MV-4-11 (cell line): ENCODE measurements at regions not wholly inside any gene's neighbourhood (a gene's known extent, or its start where the extent isn't known, plus 50 kb on each side); places are given as distances from the start of the nearest gene placed in this dataset.

ENCODE experiments used
- DNase-seq: peaks from one replicate; lab custom pipeline; 2025; lab: John Stamatoyannopoulos, UW

- no peak for DNase-seq
Measured at GRCh38 chrX:39956803-39957394, 140.9 kb downstream of the BCOR start.

DNA sequence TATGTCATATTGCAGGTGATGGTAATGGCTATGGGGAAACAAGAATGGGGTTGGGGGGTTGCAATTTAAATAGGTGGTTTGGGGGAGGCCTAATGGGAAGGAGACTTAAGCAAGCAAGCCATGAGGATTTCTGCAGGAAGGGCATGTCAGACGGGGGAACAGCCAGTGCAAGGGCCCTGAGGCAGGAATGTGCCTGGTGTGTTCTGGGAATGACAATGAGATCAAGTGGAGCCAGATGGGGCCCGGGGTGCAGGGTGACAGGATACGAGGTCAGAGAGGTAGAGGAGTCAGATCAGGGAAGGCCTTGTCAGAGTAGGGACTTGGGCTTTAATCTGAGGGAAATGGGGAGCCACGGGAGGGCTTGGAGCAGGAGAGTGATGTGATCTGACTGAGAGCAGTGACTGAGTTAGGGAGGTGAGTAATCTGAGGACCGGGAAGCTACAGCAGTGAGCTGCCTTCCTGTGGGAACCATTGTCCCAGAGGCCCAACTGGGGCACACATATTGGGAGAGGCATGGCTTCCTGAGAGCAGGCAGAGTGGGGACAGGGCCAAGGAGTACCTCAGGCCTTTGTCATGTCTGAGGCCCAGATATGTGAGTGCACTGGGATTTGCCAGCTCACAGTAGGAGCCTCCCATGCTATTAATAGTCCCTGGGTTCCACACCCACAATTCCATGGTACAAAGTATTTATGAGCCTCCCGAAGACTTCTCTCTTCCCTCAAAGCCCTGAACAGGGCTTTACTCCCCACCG lies 139.8 kb downstream of the BCOR start:
- no peak for DNase-seq

GRCh38 chrX:39958850-39959249 lies 138.9 kb downstream of the BCOR start:
- no peak for DNase-seq

GRCh38 chrX:39960219-39960618 lies 137.5 kb downstream of the BCOR start:
- no peak for DNase-seq

- no peak for DNase-seq
Measured at GRCh38 chrX:39961441-39961840, 136.3 kb downstream of the BCOR start.

DNA sequence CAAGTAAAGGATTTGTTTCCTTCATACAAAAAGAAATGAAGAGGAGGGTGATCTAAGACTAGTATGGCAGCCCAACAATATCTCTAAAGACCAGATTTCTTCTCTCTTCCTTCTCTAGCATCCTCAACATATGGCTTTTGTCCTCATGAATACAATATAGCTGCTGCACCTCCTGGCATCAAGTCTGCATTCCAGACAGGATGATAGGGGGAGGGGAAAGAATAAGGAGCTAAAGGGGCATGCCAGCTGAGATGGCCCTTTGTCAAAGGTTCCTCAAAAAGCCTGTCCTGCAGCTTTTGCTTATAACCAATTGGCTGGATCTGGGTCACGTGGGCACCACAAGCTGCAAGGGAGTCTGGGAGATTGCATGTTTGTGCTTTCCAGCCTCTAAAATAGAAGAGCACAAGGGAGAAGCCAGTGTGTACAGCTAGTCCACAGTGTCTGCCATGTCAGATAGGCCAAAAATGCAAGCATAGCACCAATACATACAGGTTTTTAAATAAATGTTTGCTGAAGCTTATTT lies 132.6 kb downstream of the BCOR start:
- DNase-seq, result no peak

DNA sequence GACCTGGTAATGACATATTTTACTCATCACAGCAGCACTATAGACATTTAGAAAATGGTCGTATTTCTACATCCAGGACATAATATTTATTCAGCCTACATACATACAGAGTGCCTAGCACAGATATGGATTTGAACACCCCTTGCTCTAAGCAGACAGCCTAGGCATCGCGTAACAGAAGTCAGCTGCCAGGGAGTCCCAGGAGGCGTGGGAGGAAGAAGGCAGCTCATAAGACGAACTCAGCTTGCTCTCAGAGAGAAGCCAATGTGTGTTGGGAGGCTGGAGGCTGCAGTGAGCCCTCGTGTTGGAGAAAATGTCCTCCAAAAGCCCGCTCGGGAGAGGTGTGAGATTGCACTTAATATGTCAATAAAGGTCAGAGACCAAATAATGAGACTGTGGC lies 131.6 kb downstream of the BCOR start:
- no peak for DNase-seq

- no peak for DNase-seq
Measured at GRCh38 chrX:39967348-39967747, 130.4 kb downstream of the BCOR start.

- no peak for DNase-seq
Measured at GRCh38 chrX:39969099-39969818, 128.5 kb downstream of the BCOR start.

DNA sequence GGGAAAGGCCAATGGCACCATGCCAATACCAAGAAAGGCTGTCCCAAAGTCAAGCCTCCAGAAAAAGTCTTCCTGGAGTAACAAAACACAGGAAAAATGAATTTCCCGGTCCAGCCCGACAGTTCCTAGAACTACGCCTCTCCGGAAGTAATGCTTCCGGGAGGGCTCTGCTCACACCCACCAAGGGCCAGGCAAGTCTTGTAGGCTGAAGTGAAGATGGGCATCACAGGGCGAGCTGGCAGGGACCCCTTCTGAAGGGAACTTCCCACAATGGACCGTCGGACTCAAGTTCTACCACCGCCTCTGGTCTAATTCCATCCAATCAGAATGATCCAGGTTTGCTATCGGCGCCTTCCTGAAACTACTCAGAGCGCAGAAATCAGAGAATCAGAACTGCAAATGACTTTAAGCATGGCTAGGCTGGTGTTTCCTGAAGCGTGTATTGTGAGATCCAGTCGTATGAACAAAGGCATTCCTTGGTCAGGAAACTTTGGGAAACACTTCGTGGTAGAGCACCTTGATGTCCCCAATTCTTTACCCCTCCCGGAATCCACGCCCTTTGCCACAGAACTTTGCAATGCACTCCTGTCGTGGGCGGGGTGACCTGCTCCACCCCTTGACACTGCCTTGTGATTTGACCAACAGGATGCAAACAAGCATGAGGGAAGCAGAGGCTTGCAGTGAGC lies 127.8 kb downstream of the BCOR start:
- DNase-seq, result no peak

DNA sequence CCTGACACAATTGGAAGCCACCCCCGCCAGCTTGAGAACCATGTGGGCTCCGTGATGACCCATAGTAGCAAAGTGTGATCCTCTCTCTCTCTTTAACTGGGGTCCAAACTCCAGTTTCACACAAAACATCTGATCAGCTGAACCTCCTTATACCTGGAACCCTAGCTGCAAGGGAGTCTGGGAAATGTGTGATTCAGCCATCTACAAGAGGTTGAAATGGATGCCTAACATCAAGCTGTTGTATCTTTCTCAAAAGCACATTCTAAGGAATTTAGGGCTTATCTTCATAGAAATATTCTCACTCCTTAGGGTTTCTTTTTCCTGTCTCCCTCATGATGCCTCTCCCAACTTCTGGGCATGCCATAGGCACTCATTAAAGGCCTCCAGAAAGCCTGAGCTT lies 126.0 kb downstream of the BCOR start:
- no peak for DNase-seq

- DNase-seq, result no peak
Measured at GRCh38 chrX:39972340-39972739, 125.4 kb downstream of the BCOR start.

DNA sequence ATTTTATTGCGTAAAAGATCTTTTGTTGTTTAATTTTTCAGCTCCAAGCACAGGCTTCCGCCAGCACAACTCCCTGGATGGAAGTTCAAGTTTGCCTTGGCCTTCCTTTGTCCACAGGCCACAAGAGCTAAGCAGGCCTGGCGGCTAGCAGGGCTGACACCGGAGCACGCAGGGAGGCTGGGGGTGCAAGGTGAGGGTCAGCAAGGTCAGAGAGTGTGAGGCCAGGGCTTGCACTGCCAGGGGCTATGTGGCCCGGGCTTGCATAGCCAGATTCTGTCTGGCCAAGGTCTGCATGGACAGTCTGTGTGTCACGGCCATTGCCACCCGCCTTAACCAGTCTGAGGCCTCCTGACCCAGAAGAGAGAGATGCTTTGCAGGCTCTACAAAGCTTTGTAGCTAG lies 123.9 kb downstream of the BCOR start:
- no peak for DNase-seq

DNA sequence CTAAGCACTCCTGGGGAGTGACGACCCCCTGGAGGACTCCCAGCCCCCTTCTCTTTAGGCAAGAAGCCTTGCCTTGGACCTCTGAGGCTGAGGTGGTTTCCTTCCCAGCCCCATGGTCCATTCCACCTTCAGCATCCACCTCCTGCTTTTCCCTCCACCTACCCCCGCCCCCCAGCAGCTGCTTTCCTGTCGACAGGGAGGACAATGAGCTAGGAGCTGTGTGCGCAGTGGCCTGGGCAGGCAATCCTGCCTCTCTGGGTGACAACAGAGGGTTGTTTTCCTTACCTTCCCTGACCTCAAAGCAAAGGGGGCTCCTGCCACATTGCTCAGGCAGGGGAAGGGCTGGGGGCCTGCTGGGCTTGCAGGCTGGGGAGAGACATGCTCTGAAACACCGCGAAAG lies 123.5 kb downstream of the BCOR start:
- DNase-seq, result no peak

DNA sequence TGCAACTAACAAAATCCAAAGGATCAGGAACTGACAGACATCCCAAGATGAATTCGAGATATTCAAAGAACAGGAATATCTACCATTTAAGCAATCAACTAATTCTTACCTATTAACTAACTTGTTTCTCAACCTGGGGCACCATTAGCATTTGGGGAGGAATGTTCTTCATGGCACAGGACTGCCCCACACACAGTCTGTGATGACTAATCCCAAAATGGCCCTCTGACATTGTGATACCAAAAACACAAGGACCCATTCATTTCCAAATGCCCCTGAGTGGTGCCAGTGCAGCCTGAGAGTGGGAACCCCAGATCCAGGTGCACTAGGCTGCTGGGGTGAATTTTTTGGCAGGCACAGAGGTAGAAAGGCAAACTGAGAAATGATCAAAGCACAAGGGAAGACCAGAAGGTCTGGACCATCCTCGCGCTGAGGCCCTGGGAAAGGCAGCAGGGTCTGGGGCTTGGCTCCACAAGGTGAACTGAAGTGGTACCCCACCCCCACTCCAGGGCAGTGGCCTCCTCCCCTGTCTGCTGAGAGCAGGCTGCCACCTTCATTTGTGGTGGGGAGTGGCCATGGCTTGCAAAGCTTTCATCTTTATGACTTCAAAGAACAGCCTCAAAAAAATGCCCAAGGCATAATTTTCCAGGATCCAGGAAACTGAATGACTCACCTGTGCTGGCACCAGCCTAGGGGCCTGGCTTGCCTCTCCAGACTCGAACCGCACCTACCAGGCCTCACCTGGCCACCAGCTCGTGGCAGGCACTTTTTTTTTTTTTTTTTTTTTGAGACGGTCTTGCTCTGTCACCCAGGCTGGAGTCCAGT lies 122.4 kb downstream of the BCOR start:
- no peak for DNase-seq

DNA sequence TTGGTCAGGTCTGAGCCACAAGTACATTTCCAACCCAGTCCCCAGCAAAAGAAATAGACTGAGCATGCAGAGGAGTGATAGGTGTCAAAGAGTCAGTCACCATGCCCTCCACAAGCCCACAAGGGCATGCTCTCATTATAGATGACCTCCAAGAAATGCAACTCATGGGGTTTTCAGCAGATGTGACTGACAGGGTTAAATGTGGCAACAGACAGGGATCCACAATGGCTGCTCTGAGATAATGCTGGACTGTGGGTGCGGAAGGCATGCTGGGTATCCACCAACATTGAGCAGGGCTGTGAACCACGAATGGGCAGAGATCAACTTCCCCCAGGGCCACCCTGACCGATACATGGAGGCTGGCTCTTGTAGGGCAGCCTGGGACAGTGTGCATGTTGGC lies 115.8 kb downstream of the BCOR start:
- DNase-seq, result no peak

- DNase-seq, result no peak
Measured at GRCh38 chrX:39982948-39983347, 114.8 kb downstream of the BCOR start.

DNA sequence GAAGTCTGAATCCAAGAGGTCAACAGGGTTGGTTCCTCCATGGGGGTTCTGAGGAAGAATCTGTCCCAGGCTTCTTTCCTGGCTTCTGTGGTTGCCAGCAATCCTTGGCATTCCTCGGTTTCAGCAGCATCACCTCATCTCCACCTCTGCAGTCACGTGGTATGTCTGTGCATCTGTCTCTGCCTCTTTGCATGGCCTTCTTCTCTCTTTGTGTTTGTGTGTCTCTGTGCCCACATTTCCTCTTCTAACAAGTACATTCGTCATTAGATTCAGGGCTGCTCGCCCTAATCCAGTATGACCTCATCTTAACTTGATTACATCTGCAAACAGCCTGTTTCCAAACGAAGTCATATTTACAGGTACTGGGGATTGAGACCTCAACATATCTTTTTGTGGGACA lies 114.0 kb downstream of the BCOR start:
- no peak for DNase-seq

- DNase-seq, result no peak
Measured at GRCh38 chrX:39984191-39984956, 113.4 kb downstream of the BCOR start.

- no peak for DNase-seq
Measured at GRCh38 chrX:39985071-39985470, 112.7 kb downstream of the BCOR start.

- no peak for DNase-seq
Measured at GRCh38 chrX:39985551-39985950, 112.2 kb downstream of the BCOR start.
